K562 (cell line): ENCODE measurements at regions not wholly inside any gene's neighbourhood (a gene's known extent, or its start where the extent isn't known, plus 50 kb on each side); places are given as distances from the start of the nearest gene placed in this dataset.
A peak's percentile ranks its signal among the peaks of the same experiment; 100 is the strongest.

Source experiments
- CBFA2T2 ChIP-seq: fragments of 450-650 bp; conservative IDR thresholded peaks from 2 replicates; pipeline ENCODE4 v1.6.1; 2017; ENCODE audit warnings: mild to moderate bottlenecking
- CBX2 ChIP-seq: fragments of 200-600 bp; sonication (generic); IDR thresholded peaks from one replicate; pipeline ENCODE4 v1.6.1; 2012; ENCODE audit warnings: mild to moderate bottlenecking, low read length, inconsistent platforms; ENCODE audit not compliant: insufficient read depth, poor library complexity, severe bottlenecking
- PHF20 ChIP-seq: fragments of 450-650 bp; IDR thresholded peaks from 2 replicates; pipeline ENCODE4 v1.6.1; 2018; ENCODE audit not compliant: partially characterized antibody
- TAL1 ChIP-seq: fragments of 450-650 bp; IDR thresholded peaks from 2 replicates; pipeline ENCODE4 v1.6.1; 2016; ENCODE audit warnings: mild to moderate bottlenecking
- ZNF583 ChIP-seq: fragments of 250-450 bp; sonication (Bioruptor Pico); IDR thresholded peaks from 2 replicates; pipeline ENCODE4 v1.4.0; 2020
- ZNF696 ChIP-seq: fragments of 250-450 bp; sonication (Bioruptor Pico); conservative IDR thresholded peaks from 2 replicates; pipeline ENCODE4 v1.4.0; 2020; ENCODE audit warnings: mild to moderate bottlenecking, moderate library complexity
- TF ChIP-seq, protein P1 (sequence below), 2 experiments: fragments of 450-650 bp; formaldehyde crosslinking in 1 of 2; IDR thresholded peaks; 2 replicates each; pipeline versions ENCODE4 v1.4.0 to v1.6.1; 2014 to 2020; ENCODE audit warnings: mild to moderate bottlenecking in 2 of 2, borderline replicate concordance in 1 of 2, low read depth in 1 of 2
- TF ChIP-seq, protein P2 (sequence below): fragments of 200-800 bp; sonication (Bioruptor generic); IDR thresholded peaks from 2 replicates; pipeline ENCODE4 v1.6.1; 2017; ENCODE audit warnings: missing genetic modification characterization, missing compliant biosample characterization
- TF ChIP-seq, protein P3 (sequence below), 3 experiments: fragments of 200-800 bp in 1 of 3; fragments of 250-450 bp in 1 of 3; fragments of 450-650 bp in 1 of 3; sonication (Bioruptor Pico) in 1 of 3; sonication (Bioruptor generic) in 1 of 3; formaldehyde crosslinking in 1 of 3; IDR thresholded peaks; 2 replicates each; pipeline versions ENCODE4 v1.6.1 to v1.8.0; 2016 to 2022; ENCODE audit warnings: mild to moderate bottlenecking in 2 of 3, missing genetic modification characterization in 2 of 3, missing compliant biosample characterization in 1 of 3, moderate library complexity in 1 of 3
- TF ChIP-seq, protein P4 (sequence below), 2 experiments: fragments of 150-350 bp in 1 of 2; IDR thresholded peaks; 2 replicates each; pipeline ENCODE4 v1.6.1; 2012 to 2016; ENCODE audit warnings: low read depth in 2 of 2, low read length in 2 of 2, mild to moderate bottlenecking in 1 of 2, moderate library complexity in 1 of 2

DNA sequence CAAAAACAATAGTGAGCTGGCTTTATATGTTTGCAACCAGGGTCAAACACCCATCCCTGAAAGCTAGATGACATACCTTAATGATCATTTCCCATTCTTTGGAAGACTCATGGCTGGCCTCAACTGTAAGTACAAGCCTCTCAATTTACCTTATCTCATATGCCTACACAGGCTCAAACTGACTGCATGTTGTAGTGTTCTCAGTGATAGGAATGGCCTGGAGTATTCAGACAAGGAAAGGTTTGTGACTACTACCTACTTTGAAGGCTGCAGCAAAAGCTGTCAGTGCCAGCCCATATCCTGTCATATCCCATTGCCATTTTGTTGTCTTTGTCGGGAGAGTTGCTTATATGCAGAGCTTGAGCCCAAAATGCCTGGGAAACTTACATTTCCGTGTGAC is 205.2 kb upstream of the MOCS1 start (continued):
- TF ChIP-seq ZNF583 (CRISPR knock-in tag) (no peak), TAL1 (peak; percentile 71), CBFA2T2 (peak; percentile 68), ZNF696 (CRISPR knock-in tag) (no peak), CBX2 (no peak), PHF20 (no peak)
- TF ChIP-seq, protein P1, sequence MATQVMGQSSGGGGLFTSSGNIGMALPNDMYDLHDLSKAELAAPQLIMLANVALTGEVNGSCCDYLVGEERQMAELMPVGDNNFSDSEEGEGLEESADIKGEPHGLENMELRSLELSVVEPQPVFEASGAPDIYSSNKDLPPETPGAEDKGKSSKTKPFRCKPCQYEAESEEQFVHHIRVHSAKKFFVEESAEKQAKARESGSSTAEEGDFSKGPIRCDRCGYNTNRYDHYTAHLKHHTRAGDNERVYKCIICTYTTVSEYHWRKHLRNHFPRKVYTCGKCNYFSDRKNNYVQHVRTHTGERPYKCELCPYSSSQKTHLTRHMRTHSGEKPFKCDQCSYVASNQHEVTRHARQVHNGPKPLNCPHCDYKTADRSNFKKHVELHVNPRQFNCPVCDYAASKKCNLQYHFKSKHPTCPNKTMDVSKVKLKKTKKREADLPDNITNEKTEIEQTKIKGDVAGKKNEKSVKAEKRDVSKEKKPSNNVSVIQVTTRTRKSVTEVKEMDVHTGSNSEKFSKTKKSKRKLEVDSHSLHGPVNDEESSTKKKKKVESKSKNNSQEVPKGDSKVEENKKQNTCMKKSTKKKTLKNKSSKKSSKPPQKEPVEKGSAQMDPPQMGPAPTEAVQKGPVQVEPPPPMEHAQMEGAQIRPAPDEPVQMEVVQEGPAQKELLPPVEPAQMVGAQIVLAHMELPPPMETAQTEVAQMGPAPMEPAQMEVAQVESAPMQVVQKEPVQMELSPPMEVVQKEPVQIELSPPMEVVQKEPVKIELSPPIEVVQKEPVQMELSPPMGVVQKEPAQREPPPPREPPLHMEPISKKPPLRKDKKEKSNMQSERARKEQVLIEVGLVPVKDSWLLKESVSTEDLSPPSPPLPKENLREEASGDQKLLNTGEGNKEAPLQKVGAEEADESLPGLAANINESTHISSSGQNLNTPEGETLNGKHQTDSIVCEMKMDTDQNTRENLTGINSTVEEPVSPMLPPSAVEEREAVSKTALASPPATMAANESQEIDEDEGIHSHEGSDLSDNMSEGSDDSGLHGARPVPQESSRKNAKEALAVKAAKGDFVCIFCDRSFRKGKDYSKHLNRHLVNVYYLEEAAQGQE (IDR thresholded peaks at IDR 0.05; ENCODE audit: borderline replicate concordance), result no peak
- TF ChIP-seq, protein P1 (CRISPR knock-in tag; IDR thresholded peaks at IDR 0.05; ENCODE audit: low read depth), result no peak
- TF ChIP-seq, protein P2, sequence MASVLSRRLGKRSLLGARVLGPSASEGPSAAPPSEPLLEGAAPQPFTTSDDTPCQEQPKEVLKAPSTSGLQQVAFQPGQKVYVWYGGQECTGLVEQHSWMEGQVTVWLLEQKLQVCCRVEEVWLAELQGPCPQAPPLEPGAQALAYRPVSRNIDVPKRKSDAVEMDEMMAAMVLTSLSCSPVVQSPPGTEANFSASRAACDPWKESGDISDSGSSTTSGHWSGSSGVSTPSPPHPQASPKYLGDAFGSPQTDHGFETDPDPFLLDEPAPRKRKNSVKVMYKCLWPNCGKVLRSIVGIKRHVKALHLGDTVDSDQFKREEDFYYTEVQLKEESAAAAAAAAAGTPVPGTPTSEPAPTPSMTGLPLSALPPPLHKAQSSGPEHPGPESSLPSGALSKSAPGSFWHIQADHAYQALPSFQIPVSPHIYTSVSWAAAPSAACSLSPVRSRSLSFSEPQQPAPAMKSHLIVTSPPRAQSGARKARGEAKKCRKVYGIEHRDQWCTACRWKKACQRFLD (CRISPR knock-in tag), result 0 out of 2 replicates have a peak, but pooled peaks have one; percentile 47
- TF ChIP-seq, protein P3, sequence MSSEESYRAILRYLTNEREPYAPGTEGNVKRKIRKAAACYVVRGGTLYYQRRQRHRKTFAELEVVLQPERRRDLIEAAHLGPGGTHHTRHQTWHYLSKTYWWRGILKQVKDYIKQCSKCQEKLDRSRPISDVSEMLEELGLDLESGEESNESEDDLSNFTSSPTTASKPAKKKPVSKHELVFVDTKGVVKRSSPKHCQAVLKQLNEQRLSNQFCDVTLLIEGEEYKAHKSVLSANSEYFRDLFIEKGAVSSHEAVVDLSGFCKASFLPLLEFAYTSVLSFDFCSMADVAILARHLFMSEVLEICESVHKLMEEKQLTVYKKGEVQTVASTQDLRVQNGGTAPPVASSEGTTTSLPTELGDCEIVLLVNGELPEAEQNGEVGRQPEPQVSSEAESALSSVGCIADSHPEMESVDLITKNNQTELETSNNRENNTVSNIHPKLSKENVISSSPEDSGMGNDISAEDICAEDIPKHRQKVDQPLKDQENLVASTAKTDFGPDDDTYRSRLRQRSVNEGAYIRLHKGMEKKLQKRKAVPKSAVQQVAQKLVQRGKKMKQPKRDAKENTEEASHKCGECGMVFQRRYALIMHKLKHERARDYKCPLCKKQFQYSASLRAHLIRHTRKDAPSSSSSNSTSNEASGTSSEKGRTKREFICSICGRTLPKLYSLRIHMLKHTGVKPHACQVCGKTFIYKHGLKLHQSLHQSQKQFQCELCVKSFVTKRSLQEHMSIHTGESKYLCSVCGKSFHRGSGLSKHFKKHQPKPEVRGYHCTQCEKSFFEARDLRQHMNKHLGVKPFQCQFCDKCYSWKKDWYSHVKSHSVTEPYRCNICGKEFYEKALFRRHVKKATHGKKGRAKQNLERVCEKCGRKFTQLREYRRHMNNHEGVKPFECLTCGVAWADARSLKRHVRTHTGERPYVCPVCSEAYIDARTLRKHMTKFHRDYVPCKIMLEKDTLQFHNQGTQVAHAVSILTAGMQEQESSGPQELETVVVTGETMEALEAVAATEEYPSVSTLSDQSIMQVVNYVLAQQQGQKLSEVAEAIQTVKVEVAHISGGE (CRISPR knock-in tag; IDR thresholded peaks at IDR 0.05), result peak in 1 of 3 experiments; percentile 59; a peak in 1 of 6 replicates
- TF ChIP-seq, protein P4, sequence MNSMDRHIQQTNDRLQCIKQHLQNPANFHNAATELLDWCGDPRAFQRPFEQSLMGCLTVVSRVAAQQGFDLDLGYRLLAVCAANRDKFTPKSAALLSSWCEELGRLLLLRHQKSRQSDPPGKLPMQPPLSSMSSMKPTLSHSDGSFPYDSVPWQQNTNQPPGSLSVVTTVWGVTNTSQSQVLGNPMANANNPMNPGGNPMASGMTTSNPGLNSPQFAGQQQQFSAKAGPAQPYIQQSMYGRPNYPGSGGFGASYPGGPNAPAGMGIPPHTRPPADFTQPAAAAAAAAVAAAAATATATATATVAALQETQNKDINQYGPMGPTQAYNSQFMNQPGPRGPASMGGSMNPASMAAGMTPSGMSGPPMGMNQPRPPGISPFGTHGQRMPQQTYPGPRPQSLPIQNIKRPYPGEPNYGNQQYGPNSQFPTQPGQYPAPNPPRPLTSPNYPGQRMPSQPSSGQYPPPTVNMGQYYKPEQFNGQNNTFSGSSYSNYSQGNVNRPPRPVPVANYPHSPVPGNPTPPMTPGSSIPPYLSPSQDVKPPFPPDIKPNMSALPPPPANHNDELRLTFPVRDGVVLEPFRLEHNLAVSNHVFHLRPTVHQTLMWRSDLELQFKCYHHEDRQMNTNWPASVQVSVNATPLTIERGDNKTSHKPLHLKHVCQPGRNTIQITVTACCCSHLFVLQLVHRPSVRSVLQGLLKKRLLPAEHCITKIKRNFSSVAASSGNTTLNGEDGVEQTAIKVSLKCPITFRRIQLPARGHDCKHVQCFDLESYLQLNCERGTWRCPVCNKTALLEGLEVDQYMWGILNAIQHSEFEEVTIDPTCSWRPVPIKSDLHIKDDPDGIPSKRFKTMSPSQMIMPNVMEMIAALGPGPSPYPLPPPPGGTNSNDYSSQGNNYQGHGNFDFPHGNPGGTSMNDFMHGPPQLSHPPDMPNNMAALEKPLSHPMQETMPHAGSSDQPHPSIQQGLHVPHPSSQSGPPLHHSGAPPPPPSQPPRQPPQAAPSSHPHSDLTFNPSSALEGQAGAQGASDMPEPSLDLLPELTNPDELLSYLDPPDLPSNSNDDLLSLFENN (IDR thresholded peaks at IDR 0.05; ENCODE audit: low read depth in 2 of 2, low read length in 2 of 2), result no peak
